Astrocyte (in vitro differentiated cells and primary cell): ENCODE measurements at regions not wholly inside any gene's neighbourhood (a gene's known extent, or its start where the extent isn't known, plus 50 kb on each side); places are given as distances from the start of the nearest gene placed in this dataset.

ENCODE experiments used
- DNase-seq: peaks from one replicate; pipeline ENCODE4 v3.0.0-alpha.2; 2010; ENCODE audit warnings: low read depth
- FAIRE-seq: peaks from 2 replicates; lab custom pipeline; 2011; peaks lifted over from hg19 to GRCh38; lab: Jason Lieb, UNC
- H2AFZ ChIP-seq: 2 replicates; pipeline ENCODE4 v1.6.0; 2012; ENCODE audit warnings: low read depth, low read length, inconsistent platforms
- H3K27ac ChIP-seq: 2 replicates; pipeline ENCODE4 v1.5.1; 2011; ENCODE audit warnings: low read depth, low read length, inconsistent platforms
- H3K27me3 ChIP-seq: 2 replicates; pipeline ENCODE4 v1.6.0; 2011; ENCODE audit warnings: low read length, inconsistent platforms; ENCODE audit not compliant: insufficient read depth
- H3K36me3 ChIP-seq: 2 replicates; pipeline ENCODE4 v1.5.1; 2011; ENCODE audit warnings: low read length, inconsistent platforms; ENCODE audit not compliant: insufficient read depth
- H3K4me1 ChIP-seq: 2 replicates; pipeline ENCODE4 v1.5.1; 2011; ENCODE audit warnings: low read length, inconsistent platforms; ENCODE audit not compliant: insufficient read depth
- H3K4me2 ChIP-seq: 2 replicates; pipeline ENCODE4 v1.6.0; 2012; ENCODE audit warnings: low read length, inconsistent platforms
- H3K4me3 ChIP-seq: 2 replicates; pipeline ENCODE4 v1.5.1; 2011; ENCODE audit warnings: low read depth, mild to moderate bottlenecking, low read length, inconsistent platforms; ENCODE audit not compliant: insufficient read depth
- H3K79me2 ChIP-seq: 2 replicates; pipeline ENCODE4 v1.6.0; 2012; ENCODE audit warnings: mild to moderate bottlenecking, low read length, inconsistent platforms; ENCODE audit not compliant: insufficient read depth
- H3K9ac ChIP-seq: 2 replicates; pipeline ENCODE4 v1.6.0; 2012; ENCODE audit warnings: mild to moderate bottlenecking, low read length, inconsistent platforms
- H3K9me3 ChIP-seq: 2 replicates; pipeline ENCODE4 v1.5.1; 2012; ENCODE audit warnings: low read depth, mild to moderate bottlenecking, low read length, inconsistent platforms; ENCODE audit not compliant: insufficient read depth
- H4K20me1 ChIP-seq: 2 replicates; pipeline ENCODE4 v1.6.0; 2012; ENCODE audit warnings: low read length, inconsistent platforms; ENCODE audit not compliant: insufficient read depth
- H3K27ac Mint-ChIP-seq: one replicate; pipeline ENCODE4 v1.8.0; 2021; ENCODE audit warnings: mild to moderate bottlenecking, mixed read lengths; ENCODE audit not compliant: unreplicated experiment
- H3K27me3 Mint-ChIP-seq: one replicate; pipeline ENCODE4 v1.8.0; 2021; ENCODE audit warnings: low read depth, mixed read lengths; ENCODE audit not compliant: unreplicated experiment
- H3K36me3 Mint-ChIP-seq: one replicate; pipeline ENCODE4 v1.8.0; 2021; ENCODE audit warnings: low read depth, mixed read lengths; ENCODE audit not compliant: unreplicated experiment
- H3K4me1 Mint-ChIP-seq: one replicate; pipeline ENCODE4 v1.8.0; 2021; ENCODE audit warnings: low read depth, mixed read lengths; ENCODE audit not compliant: unreplicated experiment
- H3K4me3 Mint-ChIP-seq: one replicate; pipeline ENCODE4 v1.8.0; 2021; ENCODE audit warnings: mild to moderate bottlenecking, moderate library complexity, mixed read lengths; ENCODE audit not compliant: unreplicated experiment
- H3K9me3 Mint-ChIP-seq: one replicate; pipeline ENCODE4 v1.8.0; 2021; ENCODE audit warnings: mild to moderate bottlenecking, mixed read lengths; ENCODE audit not compliant: unreplicated experiment
- EZH2 ChIP-seq: IDR thresholded peaks from 2 replicates; pipeline ENCODE4 v1.6.1; 2012; ENCODE audit warnings: mild to moderate bottlenecking, low read length, inconsistent platforms; ENCODE audit not compliant: insufficient read depth
- TF ChIP-seq, protein P1 (sequence below): IDR thresholded peaks from 2 replicates; pipeline ENCODE4 v1.5.1; 2011; ENCODE audit warnings: low read depth, mild to moderate bottlenecking, inconsistent platforms, low read length, moderate library complexity; ENCODE audit not compliant: insufficient read depth

DNA sequence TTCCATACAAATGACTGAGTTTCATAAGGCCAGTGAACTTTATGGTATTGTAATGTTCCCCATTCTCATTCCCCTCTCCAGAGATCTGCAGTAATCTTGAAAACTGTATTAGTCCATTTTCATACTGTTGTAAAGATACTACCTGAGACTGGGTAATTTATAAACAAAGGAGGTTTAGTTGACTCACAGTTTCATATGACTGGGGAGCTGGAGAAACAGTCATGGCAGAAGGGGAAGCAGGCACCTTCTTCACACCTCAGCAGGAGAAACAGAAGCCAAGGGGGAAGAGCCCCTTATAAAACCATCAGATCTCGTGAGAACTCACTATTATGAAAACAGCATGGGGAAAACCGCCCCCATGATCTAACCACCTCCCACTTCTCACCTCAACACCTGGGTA, 318.7 kb upstream of the KLF12 start:
- no peaks in the 10 kb centered on the region for H4K20me1 ChIP-seq
- H3K4me1 ChIP-seq, result peaks cover 10% of the 10 kb centered on the region
- H3K4me1 Mint-ChIP-seq, result peaks cover 7% of the 10 kb centered on the region
- H3K36me3 ChIP-seq, result no peaks in the 10 kb centered on the region
- no peaks in the 10 kb centered on the region for H3K79me2 ChIP-seq
- FAIRE-seq (no peak), DNase-seq (no peak)
- no peak overlapping the region for H3K9ac ChIP-seq
- no peak overlapping the region for H3K4me2 ChIP-seq
- peaks cover 1% of the 10 kb centered on the region for H3K9me3 Mint-ChIP-seq
- H2AFZ ChIP-seq, result no peak overlapping the region
- peaks cover under 1% of the 10 kb centered on the region for H3K36me3 Mint-ChIP-seq
- no peak overlapping the region for H3K4me3 Mint-ChIP-seq
- TF ChIP-seq EZH2, result no peak
- TF ChIP-seq, protein P1, sequence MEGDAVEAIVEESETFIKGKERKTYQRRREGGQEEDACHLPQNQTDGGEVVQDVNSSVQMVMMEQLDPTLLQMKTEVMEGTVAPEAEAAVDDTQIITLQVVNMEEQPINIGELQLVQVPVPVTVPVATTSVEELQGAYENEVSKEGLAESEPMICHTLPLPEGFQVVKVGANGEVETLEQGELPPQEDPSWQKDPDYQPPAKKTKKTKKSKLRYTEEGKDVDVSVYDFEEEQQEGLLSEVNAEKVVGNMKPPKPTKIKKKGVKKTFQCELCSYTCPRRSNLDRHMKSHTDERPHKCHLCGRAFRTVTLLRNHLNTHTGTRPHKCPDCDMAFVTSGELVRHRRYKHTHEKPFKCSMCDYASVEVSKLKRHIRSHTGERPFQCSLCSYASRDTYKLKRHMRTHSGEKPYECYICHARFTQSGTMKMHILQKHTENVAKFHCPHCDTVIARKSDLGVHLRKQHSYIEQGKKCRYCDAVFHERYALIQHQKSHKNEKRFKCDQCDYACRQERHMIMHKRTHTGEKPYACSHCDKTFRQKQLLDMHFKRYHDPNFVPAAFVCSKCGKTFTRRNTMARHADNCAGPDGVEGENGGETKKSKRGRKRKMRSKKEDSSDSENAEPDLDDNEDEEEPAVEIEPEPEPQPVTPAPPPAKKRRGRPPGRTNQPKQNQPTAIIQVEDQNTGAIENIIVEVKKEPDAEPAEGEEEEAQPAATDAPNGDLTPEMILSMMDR, result no peak
- H3K27me3 ChIP-seq, result no peaks in the 10 kb centered on the region
- no peaks in the 10 kb centered on the region for H3K27me3 Mint-ChIP-seq
- no peak overlapping the region for H3K27ac Mint-ChIP-seq
- H3K4me3 ChIP-seq, result no peak overlapping the region
- no peak overlapping the region for H3K27ac ChIP-seq
- H3K9me3 ChIP-seq, result no peaks in the 10 kb centered on the region

DNA sequence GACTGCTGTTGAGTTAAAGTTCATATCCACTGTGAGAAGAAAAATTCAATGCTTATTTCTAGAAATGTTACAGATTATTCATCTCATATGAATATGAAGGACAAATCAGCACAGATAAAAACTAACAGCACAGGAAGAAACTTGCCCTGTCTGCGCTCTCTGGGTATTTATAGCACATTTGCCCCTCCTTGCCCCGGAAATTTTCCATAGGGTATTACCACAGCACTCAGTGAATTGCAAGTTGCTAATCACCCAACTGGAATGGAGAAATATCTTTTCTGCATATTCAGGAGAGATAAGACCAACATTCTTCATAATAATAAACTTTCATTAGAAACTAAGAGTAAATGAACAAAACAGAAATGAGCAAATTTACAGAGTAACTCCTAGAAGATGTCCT, 318.0 kb upstream of the KLF12 start:
- Histone ChIP-seq H3K79me2 (no peaks in the 10 kb centered on the region), H3K27me3 (no peaks in the 10 kb centered on the region), H3K9ac (no peak overlapping the region), H3K9me3 (no peaks in the 10 kb centered on the region), H2AFZ (no peak overlapping the region), H3K4me3 (no peak overlapping the region), H3K27ac (no peak overlapping the region), H3K4me2 (no peak overlapping the region), H3K4me1 (peaks cover 10% of the 10 kb centered on the region), H3K36me3 (no peaks in the 10 kb centered on the region), H4K20me1 (no peaks in the 10 kb centered on the region)
- TF ChIP-seq, protein P1, result no peak
- TF ChIP-seq EZH2, result no peak
- Mint-ChIP-seq H3K9me3 (peaks cover 1% of the 10 kb centered on the region), H3K4me1 (peaks cover 9% of the 10 kb centered on the region), H3K27me3 (no peaks in the 10 kb centered on the region), H3K27ac (no peak overlapping the region), H3K36me3 (peaks cover 2% of the 10 kb centered on the region), H3K4me3 (no peak overlapping the region)
- DNase-seq (no peak), FAIRE-seq (no peak)

DNA sequence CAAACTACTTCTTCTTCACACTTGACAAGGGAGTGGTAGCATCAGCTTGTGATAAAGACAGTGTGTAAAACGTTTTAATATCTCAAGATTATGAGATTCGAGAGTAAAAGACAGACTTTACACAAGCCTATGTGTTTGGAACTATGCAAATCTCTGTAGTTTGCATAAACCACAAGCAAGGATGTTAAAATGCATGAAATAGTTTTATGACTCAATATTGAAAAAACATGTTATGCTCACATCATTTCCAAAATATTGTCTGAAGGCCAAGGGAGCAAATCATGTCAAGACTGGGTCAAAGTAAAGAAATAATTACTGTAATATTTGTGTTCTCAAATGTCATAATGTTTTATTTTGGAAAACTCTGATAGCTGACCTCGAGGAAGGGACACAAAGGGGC, 316.8 kb upstream of the KLF12 start:
- H3K9me3 Mint-ChIP-seq, result peaks cover 1% of the 10 kb centered on the region
- no peak for TF ChIP-seq EZH2
- TF ChIP-seq, protein P1, result no peak
- Histone ChIP-seq H2AFZ (no peak overlapping the region), H3K27me3 (no peaks in the 10 kb centered on the region), H3K27ac (no peak overlapping the region), H3K79me2 (no peaks in the 10 kb centered on the region), H3K9me3 (no peaks in the 10 kb centered on the region), H3K9ac (no peak overlapping the region), H3K4me2 (peak overlapping the region; percentile 22), H3K4me3 (no peak overlapping the region), H4K20me1 (no peaks in the 10 kb centered on the region), H3K4me1 (peaks cover 10% of the 10 kb centered on the region), H3K36me3 (no peaks in the 10 kb centered on the region)
- H3K27me3 Mint-ChIP-seq, result no peaks in the 10 kb centered on the region
- peaks cover 9% of the 10 kb centered on the region for H3K4me1 Mint-ChIP-seq
- H3K36me3 Mint-ChIP-seq, result peaks cover 2% of the 10 kb centered on the region
- FAIRE-seq, result no peak
- H3K4me3 Mint-ChIP-seq, result no peak overlapping the region
- H3K27ac Mint-ChIP-seq, result no peak overlapping the region
- peak; percentile 20 for DNase-seq
